Panc1 (cell line): ENCODE measurements at regions not wholly inside any gene's neighbourhood (a gene's known extent, or its start where the extent isn't known, plus 50 kb on each side); places are given as distances from the start of the nearest gene placed in this dataset.

Experiments used
- ATAC-seq: fragments of 200-7000 bp; cut with Tn5 transposase; 2 replicates; pipeline ENCODE4 v1.9.1; 2020; ENCODE audit warnings: mild to moderate bottlenecking, moderate library complexity
- BruUV-seq: library from RNA; stranded (reverse); fragments of 400-500 nt; replicated peaks from 2 replicates; lab custom pipeline; 2021; lab: Mats Ljungman, UMichigan
- CTCF ChIA-PET: fragments of 300-600 bp; sonication (Branson Sonifier 250); formaldehyde crosslinking; loops from one replicate; lab custom pipeline; 2022; ENCODE audit warnings: antibody characterized with exemption; lab: Charles Lee
- POLR2A ChIA-PET: fragments of 300-600 bp; sonication (Branson Sonifier 250); formaldehyde crosslinking; loops from one replicate; lab custom pipeline; 2022; ENCODE audit warnings: antibody characterized with exemption; lab: Charles Lee
- DNase-seq: peaks from one replicate; pipeline ENCODE4 v3.0.0-alpha.2; 2010; ENCODE audit warnings: low read depth, low spot score
- H3K27ac ChIP-seq: 2 replicates; pipeline ENCODE4 v1.5.1; 2011; ENCODE audit warnings: mild to moderate bottlenecking, low read length, inconsistent platforms
- H3K27me3 ChIP-seq: fragments of 200-500 bp; sonication (Bioruptor generic); 2 replicates; pipeline ENCODE4 v1.6.0; 2014; ENCODE audit warnings: low read length, inconsistent platforms; ENCODE audit not compliant: control insufficient read depth, insufficient read depth
- H3K36me3 ChIP-seq: fragments of 200-500 bp; sonication (Bioruptor generic); 2 replicates; pipeline ENCODE4 v1.5.1; 2014; ENCODE audit warnings: inconsistent platforms, mild to moderate bottlenecking, low read length, moderate library complexity; ENCODE audit not compliant: control insufficient read depth, insufficient read depth
- H3K4me1 ChIP-seq: 2 replicates; pipeline ENCODE4 v1.5.1; 2011; ENCODE audit warnings: inconsistent platforms, mild to moderate bottlenecking, low read length, moderate library complexity; ENCODE audit not compliant: control insufficient read depth, insufficient read depth
- H3K4me3 ChIP-seq, 2 experiments: 2 replicates each; pipeline ENCODE4 v1.5.1; 2011 to 2012; ENCODE audit warnings: low read depth in 2 of 2, low read length in 2 of 2, mild to moderate bottlenecking in 2 of 2, inconsistent platforms in 1 of 2, moderate library complexity in 1 of 2
- H3K9me3 ChIP-seq: fragments of 200-500 bp; sonication (Bioruptor generic); 2 replicates; pipeline ENCODE4 v1.5.1; 2014; ENCODE audit warnings: low read depth, mild to moderate bottlenecking, inconsistent platforms, low read length, moderate library complexity; ENCODE audit not compliant: control insufficient read depth, insufficient read depth
- CTCF ChIP-seq: fragments of 450-650 bp; IDR thresholded peaks from 2 replicates; pipeline ENCODE4 v1.5.1; 2017; ENCODE audit warnings: mild to moderate bottlenecking
- POLR2AphosphoS5 ChIP-seq: IDR thresholded peaks from 2 replicates; pipeline ENCODE4 v1.6.1; 2012; ENCODE audit warnings: mild to moderate bottlenecking, low read depth, low read length, moderate library complexity
- REST ChIP-seq, 2 experiments: IDR thresholded peaks; 2 replicates each; pipeline ENCODE4 v1.6.1; 2011 to 2012; ENCODE audit warnings: low read depth in 2 of 2, control low read depth in 1 of 2, low read length in 1 of 2, mild to moderate bottlenecking in 1 of 2, moderate library complexity in 1 of 2; ENCODE audit not compliant: insufficient read depth in 1 of 2
- SIN3A ChIP-seq: IDR thresholded peaks from 2 replicates; pipeline ENCODE4 v1.6.1; 2012; ENCODE audit warnings: low read depth, mild to moderate bottlenecking, low read length, moderate library complexity, borderline replicate concordance; ENCODE audit not compliant: insufficient read depth
- TCF7L2 ChIP-seq: IDR thresholded peaks from 2 replicates; pipeline ENCODE4 v1.6.1; 2011; ENCODE audit warnings: mild to moderate bottlenecking, low read depth, low read length, inconsistent platforms
- in situ Hi-C: cut with HindIII; loops from 2 replicates; pipeline ENCODE4 v1.10.0; 2016; ENCODE audit warnings: low sequenced_read_pairs, low pct_unique_long_range_greater_than_20kb
- intact Hi-C: fragments of 100-400 bp; cut with micrococcal nuclease; formaldehyde crosslinking; loops from one replicate; pipeline ENCODE4 v1.10.0; 2022; ENCODE audit not compliant: unreplicated experiment

- Histone ChIP-seq H3K4me3 (no peak overlapping the region), H3K36me3 (no peaks in the 10 kb centered on the region), H3K9me3 (no peaks in the 10 kb centered on the region), H3K4me1 (no peaks in the 10 kb centered on the region), H3K27me3 (no peaks in the 10 kb centered on the region), H3K27ac (no peak overlapping the region)
- DNase-seq (no peak), ATAC-seq (no peak)
- no peak for TF ChIP-seq POLR2AphosphoS5
- TF ChIP-seq SIN3A: no peak
- no peak for TF ChIP-seq REST (IDR thresholded peaks at IDR 0.05; ENCODE audit: insufficient read depth in 1 of 2, low read depth in 2 of 2, low read length in 1 of 2)
- no peak for TF ChIP-seq CTCF
- TF ChIP-seq TCF7L2: no peak
- in situ Hi-C loops: no loop called here
- CTCF ChIA-PET: no interaction called here
- POLR2A ChIA-PET: no interaction called here
- no TSS peak for BruUV-seq
- intact Hi-C loops: no loop called here
Observed at GRCh38 chr6:105504706-105505105, 101.8 kb upstream of the PREP start.

- no peaks in the 10 kb centered on the region for H3K4me1 ChIP-seq
- BruUV-seq: no TSS peak
- no peak overlapping the region for H3K4me3 ChIP-seq
- no peaks in the 10 kb centered on the region for H3K36me3 ChIP-seq
- POLR2A ChIA-PET: no interaction called here
- TF ChIP-seq REST (IDR thresholded peaks at IDR 0.05; ENCODE audit: insufficient read depth in 1 of 2, low read depth in 2 of 2, low read length in 1 of 2): no peak
- in situ Hi-C loops (no loop called here), intact Hi-C loops (no loop called here)
- H3K9me3 ChIP-seq: no peaks in the 10 kb centered on the region
- ATAC-seq (no peak), DNase-seq (no peak)
- no peaks in the 10 kb centered on the region for H3K27me3 ChIP-seq
- CTCF ChIA-PET: no interaction called here
- no peak overlapping the region for H3K27ac ChIP-seq
Observed at GRCh38 chr6:105503641-105504040, 100.8 kb upstream of the PREP start.
